SK-N-SH (cell line): ENCODE measurements at regions not wholly inside any gene's neighbourhood (a gene's known extent, or its start where the extent isn't known, plus 50 kb on each side); places are given as distances from the start of the nearest gene placed in this dataset.

Experiments
- CTCF ChIA-PET: fragments of 300-600, 350-600 bp; formaldehyde crosslinking; extraction: SDS; loops from one replicate; lab custom pipeline; 2021; lab: Yijun Ruan, JAX
- POLR2A ChIA-PET: fragments of 350-600 bp; sonication (Branson Sonifier 250); formaldehyde crosslinking; extraction: SDS; loops from one replicate; lab custom pipeline; 2020; ENCODE audit warnings: antibody characterized with exemption, inconsistent platforms; lab: Yijun Ruan, JAX
- DNase-seq: peaks from one replicate; pipeline ENCODE4 v3.0.0; 2012
- H2AFZ ChIP-seq: fragments of 200-600 bp; sonication (generic); 2 replicates; pipeline ENCODE4 v1.8.1; 2016; ENCODE audit warnings: antibody characterized with exemption, mild to moderate bottlenecking, low read depth
- H3F3A ChIP-seq: fragments of 200-600 bp; sonication (generic); replicated peaks from 2 replicates; pipeline ENCODE3; 2016; ENCODE audit warnings: antibody characterized with exemption, mild to moderate bottlenecking; ENCODE audit not compliant: insufficient read depth
- H3K27ac ChIP-seq, 2 experiments: fragments of 200-500 bp in 1 of 2; fragments of 200-600 bp in 1 of 2; sonication (Bioruptor generic) in 1 of 2; sonication (generic), shearing (Covaris generic) in 1 of 2; 2 replicates each; pipeline versions ENCODE4 v1.5.1 to v1.6.1; 2014 to 2016; ENCODE audit warnings: low read depth in 2 of 2, inconsistent platforms in 1 of 2, low read length in 1 of 2, mild to moderate bottlenecking in 1 of 2, mixed read lengths in 1 of 2
- H3K27me3 ChIP-seq: fragments of 200-600 bp; sonication (generic), shearing (Covaris generic); 2 replicates; pipeline ENCODE4 v1.6.1; 2016; ENCODE audit warnings: mixed run types; ENCODE audit not compliant: insufficient read depth
- H3K36me3 ChIP-seq, 2 experiments: fragments of 200-500 bp in 1 of 2; fragments of 200-600 bp in 1 of 2; sonication (Bioruptor generic) in 1 of 2; sonication (generic) in 1 of 2; replicated peaks in 1 of 2; 2 replicates each; pipeline versions ENCODE3 to v1.5.1; 2014 to 2016; ENCODE audit warnings: low read length in 1 of 2, mild to moderate bottlenecking in 1 of 2; ENCODE audit not compliant: insufficient read depth in 2 of 2, control insufficient read depth in 1 of 2
- H3K4me1 ChIP-seq, 2 experiments: fragments of 200-500 bp in 1 of 2; fragments of 200-600 bp in 1 of 2; sonication (Bioruptor generic) in 1 of 2; sonication (generic), shearing (Covaris generic) in 1 of 2; 2 replicates each; pipeline versions ENCODE4 v1.5.1 to v1.6.1; 2014 to 2016; ENCODE audit warnings: low read depth in 1 of 2, low read length in 1 of 2, mixed run types in 1 of 2; ENCODE audit not compliant: insufficient read depth in 2 of 2, control insufficient read depth in 1 of 2
- H3K4me2 ChIP-seq: fragments of 200-600 bp; sonication (generic), shearing (Covaris generic); 2 replicates; pipeline ENCODE4 v1.6.1; 2017; ENCODE audit warnings: mixed run types
- H3K4me3 ChIP-seq, 2 experiments: fragments of 200-500 bp in 1 of 2; fragments of 200-600 bp in 1 of 2; sonication (Bioruptor generic) in 1 of 2; sonication (generic), shearing (Covaris generic) in 1 of 2; 2 replicates each; pipeline versions ENCODE4 v1.5.1 to v1.8.1; 2014 to 2016; ENCODE audit warnings: low read depth in 2 of 2, inconsistent platforms in 1 of 2, low read length in 1 of 2, mild to moderate bottlenecking in 1 of 2, mixed read lengths in 1 of 2, moderate library complexity in 1 of 2
- H3K79me2 ChIP-seq: fragments of 200-600 bp; sonication (generic); 2 replicates; pipeline ENCODE4 v1.8.1; 2017; ENCODE audit warnings: mild to moderate bottlenecking; ENCODE audit not compliant: insufficient read depth
- H3K9ac ChIP-seq: fragments of 200-600 bp; sonication (generic); 2 replicates; pipeline ENCODE4 v1.6.1; 2017; ENCODE audit warnings: mixed run types
- H3K9me2 ChIP-seq: fragments of 200-600 bp; sonication (generic); 2 replicates; pipeline ENCODE4 v1.6.1; 2017; ENCODE audit warnings: mixed run types
- H3K9me3 ChIP-seq: fragments of 200-600 bp; sonication (generic); 2 replicates; pipeline ENCODE4 v1.6.1; 2017; ENCODE audit warnings: mixed run types, mild to moderate bottlenecking, moderate library complexity
- H4K20me1 ChIP-seq: fragments of 200-600 bp; sonication (generic); 2 replicates; pipeline ENCODE4 v1.6.1; 2017; ENCODE audit warnings: mild to moderate bottlenecking, mixed run types; ENCODE audit not compliant: insufficient read depth
- CHD2 ChIP-seq: fragments of 150-350 bp; IDR thresholded peaks from 2 replicates; pipeline ENCODE4 v1.6.1; 2018; ENCODE audit warnings: low read length; ENCODE audit not compliant: partially characterized antibody
- EP300 ChIP-seq, 2 experiments: IDR thresholded peaks; 2 replicates each; pipeline versions ENCODE4 v1.4.0 to v1.6.1; 2012; ENCODE audit warnings: borderline replicate concordance in 1 of 2, low read depth in 1 of 2, low read length in 1 of 2
- EZH2phosphoT487 ChIP-seq: fragments of 200-600 bp; sonication (generic); IDR thresholded peaks from 2 replicates; pipeline ENCODE4 v1.6.1; 2017; ENCODE audit warnings: low read depth, mixed run types, mild to moderate bottlenecking, antibody characterized with exemption, moderate library complexity, borderline replicate concordance
- FOSL2 ChIP-seq: IDR thresholded peaks from 2 replicates; pipeline ENCODE4 v1.4.0; 2012; ENCODE audit warnings: low read depth, mild to moderate bottlenecking, moderate library complexity, borderline replicate concordance
- JUND ChIP-seq: IDR thresholded peaks from 2 replicates; pipeline ENCODE4 v1.4.0; 2012
- MEF2A ChIP-seq: IDR thresholded peaks from 2 replicates; pipeline ENCODE4 v1.4.0; 2012; ENCODE audit warnings: low read depth, borderline replicate concordance
- NRF1 ChIP-seq: IDR thresholded peaks from 2 replicates; pipeline ENCODE4 v1.6.1; 2012; ENCODE audit warnings: low read depth, mild to moderate bottlenecking, low read length
- POLR2AphosphoS5 ChIP-seq: IDR thresholded peaks from 2 replicates; pipeline ENCODE4 v1.6.1; 2012; ENCODE audit warnings: low read depth, low read length
- RAD21 ChIP-seq: IDR thresholded peaks from 2 replicates; pipeline ENCODE4 v1.6.1; 2012; ENCODE audit warnings: mild to moderate bottlenecking, low read length
- RCOR1 ChIP-seq: fragments of 150-350 bp; IDR thresholded peaks from 2 replicates; pipeline ENCODE4 v1.6.1; 2017; ENCODE audit warnings: antibody characterized with exemption, low read length
- RFX5 ChIP-seq: IDR thresholded peaks from 2 replicates; pipeline ENCODE4 v1.6.1; 2012; ENCODE audit warnings: mild to moderate bottlenecking, improper control_type of control experiment, low read length
- RXRA ChIP-seq: IDR thresholded peaks from 2 replicates; pipeline ENCODE4 v1.4.0; 2012; ENCODE audit warnings: low read depth, mild to moderate bottlenecking, borderline replicate concordance
- SIN3A ChIP-seq: IDR thresholded peaks from 2 replicates; pipeline ENCODE4 v1.6.1; 2012; ENCODE audit warnings: low read depth, mild to moderate bottlenecking, low read length, moderate library complexity, borderline replicate concordance
- SMC3 ChIP-seq: IDR thresholded peaks from 2 replicates; pipeline ENCODE4 v1.6.1; 2012; ENCODE audit warnings: low read depth, low read length, improper control_type of control experiment
- TAF1 ChIP-seq: IDR thresholded peaks from 2 replicates; pipeline ENCODE4 v1.6.1; 2012; ENCODE audit warnings: low read depth, mild to moderate bottlenecking, low read length, moderate library complexity, borderline replicate concordance
- TCF12 ChIP-seq: IDR thresholded peaks from 2 replicates; pipeline ENCODE4 v1.4.0; 2012
- TEAD4 ChIP-seq: IDR thresholded peaks from 2 replicates; pipeline ENCODE4 v1.4.0; 2012; ENCODE audit warnings: mild to moderate bottlenecking, borderline replicate concordance; ENCODE audit not compliant: insufficient read depth
- YY1 ChIP-seq: IDR thresholded peaks from 2 replicates; pipeline ENCODE4 v1.4.0; 2012; ENCODE audit warnings: low read depth, mild to moderate bottlenecking
- WGBS: methylation state at CpG from one replicate; pipeline ENCODE4 v1.1.6; 2017; ENCODE audit warnings: low lambda C conversion rate; 5-methylcytosine and 5-hydroxymethylcytosine counted together
- TF ChIP-seq, protein P1 (sequence below): IDR thresholded peaks from 2 replicates; pipeline ENCODE4 v1.4.0; 2012; ENCODE audit warnings: low read depth
- TF ChIP-seq, protein P2 (sequence below): IDR thresholded peaks from 2 replicates; pipeline ENCODE4 v1.4.0; 2012; ENCODE audit warnings: low read depth, borderline replicate concordance
- TF ChIP-seq, protein P3 (sequence below): fragments of 200-600 bp; sonication (generic); IDR thresholded peaks from 2 replicates; pipeline ENCODE4 v1.6.1; 2017; ENCODE audit warnings: antibody characterized with exemption, mild to moderate bottlenecking, moderate library complexity
- TF ChIP-seq, protein P4 (sequence below): fragments of 150-350 bp; IDR thresholded peaks from 2 replicates; pipeline ENCODE4 v1.6.1; 2016; ENCODE audit warnings: mild to moderate bottlenecking, low read depth, low read length

DNA sequence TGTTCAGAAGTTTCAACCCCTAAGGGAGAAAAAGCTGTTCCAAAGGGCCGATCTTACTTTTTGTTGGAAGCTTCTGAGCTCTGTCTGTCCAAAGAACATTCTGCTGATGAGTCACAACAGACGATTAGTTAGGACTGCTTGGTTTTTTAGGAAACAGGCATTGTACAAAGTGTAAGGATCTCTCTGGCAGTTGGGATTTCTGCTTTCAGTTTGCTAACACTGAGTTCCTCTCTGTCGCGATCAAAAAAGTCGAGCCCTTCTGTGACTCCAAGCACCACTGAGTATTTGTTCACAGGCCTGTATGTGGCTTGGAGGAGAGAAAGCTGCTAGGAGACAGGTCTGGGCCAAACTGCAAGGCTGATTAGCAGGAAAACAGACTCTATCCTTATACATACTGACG, 91.8 kb upstream of the PFN2 start:
- WGBS: 33% methylated on average over 5 of the region's 6 CpGs

DNA sequence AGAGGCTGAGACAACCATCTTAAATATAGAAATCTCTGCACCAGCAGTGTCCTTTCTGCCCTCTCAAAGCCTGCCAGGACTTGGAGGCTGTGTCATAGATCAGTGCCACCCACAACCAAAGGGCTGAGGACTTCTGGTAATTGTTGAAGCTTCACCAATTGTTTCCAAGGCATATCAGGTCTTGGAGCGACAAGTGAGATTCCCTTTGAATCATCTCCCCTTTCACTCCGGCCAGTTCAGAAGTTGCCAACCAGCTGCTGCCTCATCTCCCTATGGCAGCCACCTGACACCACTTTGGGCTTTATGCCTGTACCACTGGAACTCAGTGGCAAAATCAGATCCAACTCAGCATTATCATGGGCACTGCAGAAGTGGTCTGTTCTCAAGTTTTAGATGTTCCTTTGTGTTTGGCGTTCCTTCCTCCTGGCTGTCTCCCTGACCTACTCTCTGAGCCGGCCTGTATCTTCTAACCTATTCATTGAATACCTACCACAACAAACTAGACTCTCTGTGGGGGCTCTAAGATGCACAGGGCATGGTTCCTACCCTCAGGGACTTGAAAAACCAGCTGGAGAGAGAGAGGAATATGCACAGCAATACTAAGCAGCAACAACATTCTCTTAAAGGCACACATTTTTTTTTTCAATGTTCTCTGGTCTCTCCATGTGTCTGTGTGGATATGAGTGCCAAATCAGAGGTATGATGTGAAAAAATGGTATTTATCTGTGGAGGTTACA, 90.8 kb upstream of the PFN2 start:
- H2AFZ ChIP-seq: no peak overlapping the region
- CTCF ChIA-PET: no interaction called here
- no peak for TF ChIP-seq NRF1
- TF ChIP-seq EZH2phosphoT487: no peak
- TF ChIP-seq CHD2: no peak
- TF ChIP-seq, protein P1, sequence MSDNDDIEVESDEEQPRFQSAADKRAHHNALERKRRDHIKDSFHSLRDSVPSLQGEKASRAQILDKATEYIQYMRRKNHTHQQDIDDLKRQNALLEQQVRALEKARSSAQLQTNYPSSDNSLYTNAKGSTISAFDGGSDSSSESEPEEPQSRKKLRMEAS: no peak
- TF ChIP-seq, protein P2, sequence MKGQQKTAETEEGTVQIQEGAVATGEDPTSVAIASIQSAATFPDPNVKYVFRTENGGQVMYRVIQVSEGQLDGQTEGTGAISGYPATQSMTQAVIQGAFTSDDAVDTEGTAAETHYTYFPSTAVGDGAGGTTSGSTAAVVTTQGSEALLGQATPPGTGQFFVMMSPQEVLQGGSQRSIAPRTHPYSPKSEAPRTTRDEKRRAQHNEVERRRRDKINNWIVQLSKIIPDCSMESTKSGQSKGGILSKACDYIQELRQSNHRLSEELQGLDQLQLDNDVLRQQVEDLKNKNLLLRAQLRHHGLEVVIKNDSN: no peak
- TF ChIP-seq JUND: no peak
- no peak for TF ChIP-seq SIN3A
- no peak for TF ChIP-seq RFX5
- TF ChIP-seq TAF1: no peak
- no peak for TF ChIP-seq RXRA
- no peak for TF ChIP-seq TCF12
- TF ChIP-seq TEAD4: no peak
- no peak for TF ChIP-seq EP300 (IDR thresholded peaks at IDR 0.05; ENCODE audit: borderline replicate concordance in 1 of 2, low read depth in 1 of 2, low read length in 1 of 2)
- TF ChIP-seq RCOR1: no peak
- TF ChIP-seq SMC3: no peak

More for the DNA sequence above, 91.8 kb upstream of the PFN2 start:
- H3K9me2 ChIP-seq: no peaks in the 10 kb centered on the region
- H3F3A ChIP-seq: peaks cover 8% of the 10 kb centered on the region
- TF ChIP-seq MEF2A (no peak), TCF12 (peak; percentile 15; the same call in 1 of the 2 replicates), TEAD4 (no peak), RAD21 (no peak), POLR2AphosphoS5 (no peak), JUND (peak; percentile 63), YY1 (no peak), FOSL2 (peak; percentile 69; the same call in 1 of the 2 replicates)
- TF ChIP-seq, protein P3, sequence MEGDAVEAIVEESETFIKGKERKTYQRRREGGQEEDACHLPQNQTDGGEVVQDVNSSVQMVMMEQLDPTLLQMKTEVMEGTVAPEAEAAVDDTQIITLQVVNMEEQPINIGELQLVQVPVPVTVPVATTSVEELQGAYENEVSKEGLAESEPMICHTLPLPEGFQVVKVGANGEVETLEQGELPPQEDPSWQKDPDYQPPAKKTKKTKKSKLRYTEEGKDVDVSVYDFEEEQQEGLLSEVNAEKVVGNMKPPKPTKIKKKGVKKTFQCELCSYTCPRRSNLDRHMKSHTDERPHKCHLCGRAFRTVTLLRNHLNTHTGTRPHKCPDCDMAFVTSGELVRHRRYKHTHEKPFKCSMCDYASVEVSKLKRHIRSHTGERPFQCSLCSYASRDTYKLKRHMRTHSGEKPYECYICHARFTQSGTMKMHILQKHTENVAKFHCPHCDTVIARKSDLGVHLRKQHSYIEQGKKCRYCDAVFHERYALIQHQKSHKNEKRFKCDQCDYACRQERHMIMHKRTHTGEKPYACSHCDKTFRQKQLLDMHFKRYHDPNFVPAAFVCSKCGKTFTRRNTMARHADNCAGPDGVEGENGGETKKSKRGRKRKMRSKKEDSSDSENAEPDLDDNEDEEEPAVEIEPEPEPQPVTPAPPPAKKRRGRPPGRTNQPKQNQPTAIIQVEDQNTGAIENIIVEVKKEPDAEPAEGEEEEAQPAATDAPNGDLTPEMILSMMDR: no peak
- TF ChIP-seq, protein P4, sequence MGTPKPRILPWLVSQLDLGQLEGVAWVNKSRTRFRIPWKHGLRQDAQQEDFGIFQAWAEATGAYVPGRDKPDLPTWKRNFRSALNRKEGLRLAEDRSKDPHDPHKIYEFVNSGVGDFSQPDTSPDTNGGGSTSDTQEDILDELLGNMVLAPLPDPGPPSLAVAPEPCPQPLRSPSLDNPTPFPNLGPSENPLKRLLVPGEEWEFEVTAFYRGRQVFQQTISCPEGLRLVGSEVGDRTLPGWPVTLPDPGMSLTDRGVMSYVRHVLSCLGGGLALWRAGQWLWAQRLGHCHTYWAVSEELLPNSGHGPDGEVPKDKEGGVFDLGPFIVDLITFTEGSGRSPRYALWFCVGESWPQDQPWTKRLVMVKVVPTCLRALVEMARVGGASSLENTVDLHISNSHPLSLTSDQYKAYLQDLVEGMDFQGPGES: no peak
- TF ChIP-seq, protein P2: no peak
- H3K36me3 ChIP-seq: no peaks in the 10 kb centered on the region
- H2AFZ ChIP-seq: peak overlapping the region; percentile 74
- no peak for DNase-seq
- H3K9me3 ChIP-seq: no peaks in the 10 kb centered on the region
- H3K9ac ChIP-seq: peak overlapping the region; percentile 24; the same call in 1 of the 2 replicates
- H3K4me1 ChIP-seq: no peaks in the 10 kb centered on the region
- H3K27me3 ChIP-seq: no peaks in the 10 kb centered on the region
- peak overlapping the region; percentile 60 to 63; a peak in 3 of 4 replicates for H3K27ac ChIP-seq
- H3K4me2 ChIP-seq: peak overlapping the region; percentile 59; the same call in 1 of the 2 replicates
- no peaks in the 10 kb centered on the region for H4K20me1 ChIP-seq
- H3K4me3 ChIP-seq: peak overlapping the region in 1 of 2 experiments; percentile 2; a peak in 1 of 4 replicates
- POLR2A ChIA-PET: no interaction called here
- no peaks in the 10 kb centered on the region for H3K79me2 ChIP-seq
- CTCF ChIA-PET: interaction anchor here (0.6 to 0.7 kb wide), 2 partner anchors 8 to 12 kb away, joined by 3 read pairs; no protein-coding TSS in a partner anchor

More for the DNA sequence above, 90.8 kb upstream of the PFN2 start:
- Histone ChIP-seq H3K4me2 (no peak overlapping the region), H3K79me2 (no peaks in the 10 kb centered on the region), H4K20me1 (no peaks in the 10 kb centered on the region), H3K9ac (no peak overlapping the region), H3F3A (peaks cover 8% of the 10 kb centered on the region), H3K27ac (no peak overlapping the region), H3K9me3 (no peaks in the 10 kb centered on the region), H3K4me1 (no peaks in the 10 kb centered on the region), H3K9me2 (no peaks in the 10 kb centered on the region), H3K36me3 (no peaks in the 10 kb centered on the region), H3K27me3 (no peaks in the 10 kb centered on the region), H3K4me3 (no peak overlapping the region)
- DNase-seq: no peak
- POLR2A ChIA-PET: no interaction called here
- 87% methylated on average over 4 of the region's 4 CpGs for WGBS
